ENCODE measurements at regions not wholly inside any gene's neighbourhood (a gene's known extent, or its start where the extent isn't known, plus 50 kb on each side); places are given as distances from the start of the nearest gene placed in this dataset.

- no peak for DNase-seq (ENCODE audit: insufficient read length, low spot score)
- no peak for TF ChIP-seq CTCF (IDR thresholded peaks at IDR 0.05; ENCODE audit: insufficient read depth, missing control alignments)
- no peak for FAIRE-seq
Measured at GRCh38 chr3:124660599-124660998, 69.7 kb upstream of the UMPS start.

GRCh38 chr3:124663690-124664089, 66.6 kb upstream of the UMPS start:
- DNase-seq (ENCODE audit: insufficient read length, low spot score) (no peak), FAIRE-seq (no peak)
- TF ChIP-seq CTCF (IDR thresholded peaks at IDR 0.05; ENCODE audit: insufficient read depth, missing control alignments) = no peak

- no peak for TF ChIP-seq CTCF (IDR thresholded peaks at IDR 0.05; ENCODE audit: insufficient read depth, missing control alignments)
- FAIRE-seq (no peak), DNase-seq (ENCODE audit: insufficient read length, low spot score) (no peak)
Measured at GRCh38 chr3:124664804-124665203, 65.4 kb upstream of the UMPS start.

- no peak for FAIRE-seq
- no peak for DNase-seq (ENCODE audit: insufficient read length, low spot score)
- no peak for TF ChIP-seq CTCF (IDR thresholded peaks at IDR 0.05; ENCODE audit: insufficient read depth, missing control alignments)
Measured at GRCh38 chr3:124666067-124666466, 64.2 kb upstream of the UMPS start.

- FAIRE-seq (no peak), DNase-seq (ENCODE audit: insufficient read length, low spot score) (no peak)
- TF ChIP-seq CTCF (IDR thresholded peaks at IDR 0.05; ENCODE audit: insufficient read depth, missing control alignments) = no peak
Measured at GRCh38 chr3:124669470-124669869, 60.8 kb upstream of the UMPS start.

- no peak for DNase-seq (ENCODE audit: insufficient read length, low spot score)
- TF ChIP-seq CTCF (IDR thresholded peaks at IDR 0.05; ENCODE audit: insufficient read depth, missing control alignments) = no peak
- FAIRE-seq = no peak
Measured at GRCh38 chr3:124671106-124671505, 59.1 kb upstream of the UMPS start.

- FAIRE-seq = no peak
- TF ChIP-seq CTCF (IDR thresholded peaks at IDR 0.05; ENCODE audit: insufficient read depth, missing control alignments) = no peak
Measured at GRCh38 chr3:124674336-124674735, 55.9 kb upstream of the UMPS start.

More at GRCh38 chr3:124674336-124674735, 55.9 kb upstream of the UMPS start:
- no peak for DNase-seq (ENCODE audit: insufficient read length, low spot score)

Measured in D721Med (cell line).